Loucy (cell line): ENCODE measurements at regions not wholly inside any gene's neighbourhood (a gene's known extent, or its start where the extent isn't known, plus 50 kb on each side); places are given as distances from the start of the nearest gene placed in this dataset.

Experiments used
- H2AFZ ChIP-seq: fragments of 200-600 bp; sonication (generic); 2 replicates; pipeline ENCODE4 v1.6.0; 2016; ENCODE audit warnings: antibody characterized with exemption, mild to moderate bottlenecking, low read length, moderate library complexity
- H3F3A ChIP-seq: fragments of 200-600 bp; 2 replicates; pipeline ENCODE4 v1.6.0; 2016; ENCODE audit warnings: antibody characterized with exemption, low read depth, mild to moderate bottlenecking
- H3K27me3 ChIP-seq: fragments of 200-600 bp; sonication (generic); 2 replicates; pipeline ENCODE4 v1.6.1; 2014; ENCODE audit warnings: low read length, mild to moderate bottlenecking; ENCODE audit not compliant: insufficient read depth, poor library complexity, severe bottlenecking
- H3K36me3 ChIP-seq: fragments of 200-600 bp; sonication (generic); 2 replicates; pipeline ENCODE4 v1.6.1; 2016; ENCODE audit warnings: low read length; ENCODE audit not compliant: insufficient read depth
- H3K4me1 ChIP-seq: fragments of 200-600 bp; sonication (generic); 2 replicates; pipeline ENCODE4 v1.5.1; 2014; ENCODE audit warnings: low read length, mild to moderate bottlenecking; ENCODE audit not compliant: insufficient read depth, poor library complexity, severe bottlenecking
- H3K4me2 ChIP-seq: fragments of 200-600 bp; sonication (generic); 2 replicates; pipeline ENCODE4 v1.6.0; 2014; ENCODE audit warnings: antibody characterized with exemption, low read length, low read depth, mild to moderate bottlenecking; ENCODE audit not compliant: poor library complexity, severe bottlenecking
- H3K4me3 ChIP-seq: fragments of 200-600 bp; sonication (generic); 2 replicates; pipeline ENCODE4 v1.5.1; 2014; ENCODE audit warnings: low read length, mild to moderate bottlenecking, mixed read lengths; ENCODE audit not compliant: poor library complexity, severe bottlenecking
- H3K79me2 ChIP-seq: fragments of 200-600 bp; sonication (generic); 2 replicates; pipeline ENCODE4 v1.6.1; 2014; ENCODE audit warnings: low read length; ENCODE audit not compliant: insufficient read depth
- H3K9ac ChIP-seq: fragments of 200-600 bp; sonication (generic); 2 replicates; pipeline ENCODE4 v1.6.0; 2014; ENCODE audit warnings: mild to moderate bottlenecking, low read depth, low read length, moderate library complexity; ENCODE audit not compliant: poor library complexity, severe bottlenecking
- H3K9me2 ChIP-seq: fragments of 200-600 bp; sonication (generic); replicated peaks from 2 replicates; pipeline ENCODE4 v1.6.1; 2016; ENCODE audit warnings: low read depth, low read length, mixed read lengths
- H3K9me3 ChIP-seq: fragments of 200-600 bp; sonication (generic); 2 replicates; pipeline ENCODE4 v1.6.1; 2014; ENCODE audit warnings: mild to moderate bottlenecking, antibody characterized with exemption, low read length, low read depth; ENCODE audit not compliant: insufficient read depth
- H4K20me1 ChIP-seq: fragments of 200-600 bp; sonication (generic); 2 replicates; pipeline ENCODE4 v1.6.0; 2014; ENCODE audit warnings: antibody characterized with exemption, low read length, mild to moderate bottlenecking; ENCODE audit not compliant: insufficient read depth, poor library complexity, severe bottlenecking
- EZH2phosphoT487 ChIP-seq: fragments of 200-600 bp; IDR thresholded peaks from 2 replicates; pipeline ENCODE4 v1.6.1; 2018; ENCODE audit warnings: antibody characterized with exemption, mild to moderate bottlenecking, moderate library complexity, borderline replicate concordance
- TF ChIP-seq, protein P1 (sequence below): fragments of 200-600 bp; sonication (generic); conservative IDR thresholded peaks from 2 replicates; pipeline ENCODE4 v1.5.1; 2014; ENCODE audit warnings: mild to moderate bottlenecking, antibody characterized with exemption, low read length

DNA sequence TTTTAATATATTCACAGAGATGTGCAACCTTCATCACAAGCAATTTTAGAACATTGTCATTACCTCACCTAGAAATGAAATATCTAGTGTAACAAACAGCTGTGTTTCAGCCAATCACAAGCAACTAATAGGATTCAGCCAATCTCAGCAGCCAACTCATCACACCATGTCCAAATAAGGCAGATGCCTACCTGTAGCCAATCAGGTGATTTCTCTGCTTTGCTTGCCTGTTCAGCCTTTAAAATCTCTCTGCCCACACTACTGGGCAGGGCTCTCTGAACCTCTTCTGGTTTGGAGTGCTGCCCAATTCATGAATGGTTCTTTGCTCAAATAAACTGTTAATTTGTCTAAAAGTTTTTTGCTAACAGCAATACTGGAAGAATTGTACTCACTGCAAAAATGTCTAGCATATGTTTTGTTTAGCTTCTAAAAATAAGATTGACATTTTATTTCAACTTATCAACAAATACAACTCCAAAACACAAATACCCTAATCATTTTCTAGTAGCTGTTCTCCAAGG, 52.4 kb upstream of the IGFBP7 start:
- Histone ChIP-seq H3K4me2 (no peak overlapping the region), H3K9ac (no peak overlapping the region), H3K27me3 (peaks cover 8% of the 10 kb centered on the region), H3K4me3 (no peak overlapping the region), H3K9me3 (no peaks in the 10 kb centered on the region), H3K9me2 (no peaks in the 10 kb centered on the region), H3K79me2 (no peaks in the 10 kb centered on the region), H3K36me3 (no peaks in the 10 kb centered on the region), H3F3A (no peaks in the 10 kb centered on the region), H2AFZ (no peak overlapping the region), H3K4me1 (peaks cover 15% of the 10 kb centered on the region), H4K20me1 (no peaks in the 10 kb centered on the region)
- no peak for TF ChIP-seq EZH2phosphoT487
- TF ChIP-seq, protein P1, sequence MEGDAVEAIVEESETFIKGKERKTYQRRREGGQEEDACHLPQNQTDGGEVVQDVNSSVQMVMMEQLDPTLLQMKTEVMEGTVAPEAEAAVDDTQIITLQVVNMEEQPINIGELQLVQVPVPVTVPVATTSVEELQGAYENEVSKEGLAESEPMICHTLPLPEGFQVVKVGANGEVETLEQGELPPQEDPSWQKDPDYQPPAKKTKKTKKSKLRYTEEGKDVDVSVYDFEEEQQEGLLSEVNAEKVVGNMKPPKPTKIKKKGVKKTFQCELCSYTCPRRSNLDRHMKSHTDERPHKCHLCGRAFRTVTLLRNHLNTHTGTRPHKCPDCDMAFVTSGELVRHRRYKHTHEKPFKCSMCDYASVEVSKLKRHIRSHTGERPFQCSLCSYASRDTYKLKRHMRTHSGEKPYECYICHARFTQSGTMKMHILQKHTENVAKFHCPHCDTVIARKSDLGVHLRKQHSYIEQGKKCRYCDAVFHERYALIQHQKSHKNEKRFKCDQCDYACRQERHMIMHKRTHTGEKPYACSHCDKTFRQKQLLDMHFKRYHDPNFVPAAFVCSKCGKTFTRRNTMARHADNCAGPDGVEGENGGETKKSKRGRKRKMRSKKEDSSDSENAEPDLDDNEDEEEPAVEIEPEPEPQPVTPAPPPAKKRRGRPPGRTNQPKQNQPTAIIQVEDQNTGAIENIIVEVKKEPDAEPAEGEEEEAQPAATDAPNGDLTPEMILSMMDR: no peak
